ENCODE measurements at regions not wholly inside any gene's neighbourhood (a gene's known extent, or its start where the extent isn't known, plus 50 kb on each side); places are given as distances from the start of the nearest gene placed in this dataset.

GRCh38 chr4:17376205-17376604 lies 135.7 kb downstream of the QDPR start:
- no peaks in the 10 kb centered on the region for H3K36me3 Mint-ChIP-seq
- no peak overlapping the region for H3K27ac Mint-ChIP-seq
- no peaks in the 10 kb centered on the region for H3K4me1 Mint-ChIP-seq

GRCh38 chr4:17373666-17374065 lies 138.2 kb downstream of the QDPR start:
- Histone ChIP-seq H2AFZ (replicated peaks) (no peak overlapping the region), H4K20me1 (ENCODE audit: low read depth) (no peaks in the 10 kb centered on the region), H3F3A (ENCODE audit: low read depth) (no peaks in the 10 kb centered on the region), H3K27me3 (no peaks in the 10 kb centered on the region), H3K4me1 (no peaks in the 10 kb centered on the region), H3K4me2 (no peak overlapping the region), H3K4me3 (no peak overlapping the region), H3K9ac (no peak overlapping the region), H3K36me3 (no peaks in the 10 kb centered on the region), H3K79me2 (ENCODE audit: low read depth) (no peaks in the 10 kb centered on the region), H3K9me3 (ENCODE audit: low read depth) (no peaks in the 10 kb centered on the region), H3K27ac (no peak overlapping the region)
- H3K27ac Mint-ChIP-seq = no peak overlapping the region
- H3K9me3 Mint-ChIP-seq = no peaks in the 10 kb centered on the region
- TF ChIP-seq EZH2phosphoT487 (IDR thresholded peaks at IDR 0.05) (no peak), EZH2 (IDR thresholded peaks at IDR 0.05) (no peak)
- TF ChIP-seq, protein P1, sequence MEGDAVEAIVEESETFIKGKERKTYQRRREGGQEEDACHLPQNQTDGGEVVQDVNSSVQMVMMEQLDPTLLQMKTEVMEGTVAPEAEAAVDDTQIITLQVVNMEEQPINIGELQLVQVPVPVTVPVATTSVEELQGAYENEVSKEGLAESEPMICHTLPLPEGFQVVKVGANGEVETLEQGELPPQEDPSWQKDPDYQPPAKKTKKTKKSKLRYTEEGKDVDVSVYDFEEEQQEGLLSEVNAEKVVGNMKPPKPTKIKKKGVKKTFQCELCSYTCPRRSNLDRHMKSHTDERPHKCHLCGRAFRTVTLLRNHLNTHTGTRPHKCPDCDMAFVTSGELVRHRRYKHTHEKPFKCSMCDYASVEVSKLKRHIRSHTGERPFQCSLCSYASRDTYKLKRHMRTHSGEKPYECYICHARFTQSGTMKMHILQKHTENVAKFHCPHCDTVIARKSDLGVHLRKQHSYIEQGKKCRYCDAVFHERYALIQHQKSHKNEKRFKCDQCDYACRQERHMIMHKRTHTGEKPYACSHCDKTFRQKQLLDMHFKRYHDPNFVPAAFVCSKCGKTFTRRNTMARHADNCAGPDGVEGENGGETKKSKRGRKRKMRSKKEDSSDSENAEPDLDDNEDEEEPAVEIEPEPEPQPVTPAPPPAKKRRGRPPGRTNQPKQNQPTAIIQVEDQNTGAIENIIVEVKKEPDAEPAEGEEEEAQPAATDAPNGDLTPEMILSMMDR (IDR thresholded peaks at IDR 0.05) = no peak
- H3K4me3 Mint-ChIP-seq = no peak overlapping the region
- no peaks in the 10 kb centered on the region for H3K27me3 Mint-ChIP-seq (ENCODE audit: insufficient read depth, low read depth)
- H3K4me1 Mint-ChIP-seq = peaks cover 5% of the 10 kb centered on the region
- no peaks in the 10 kb centered on the region for H3K36me3 Mint-ChIP-seq
- no peak for DNase-seq (ENCODE audit: low spot score)

More at GRCh38 chr4:17376205-17376604, 135.7 kb downstream of the QDPR start:
- Histone ChIP-seq H3F3A (ENCODE audit: low read depth) (no peaks in the 10 kb centered on the region), H4K20me1 (ENCODE audit: low read depth) (no peaks in the 10 kb centered on the region), H3K4me2 (no peak overlapping the region), H3K4me3 (no peak overlapping the region), H3K27ac (no peak overlapping the region), H3K36me3 (no peaks in the 10 kb centered on the region), H3K9ac (no peak overlapping the region), H3K79me2 (ENCODE audit: low read depth) (no peaks in the 10 kb centered on the region), H2AFZ (replicated peaks) (no peak overlapping the region), H3K4me1 (no peaks in the 10 kb centered on the region), H3K27me3 (no peaks in the 10 kb centered on the region), H3K9me3 (ENCODE audit: low read depth) (no peaks in the 10 kb centered on the region)
- Mint-ChIP-seq H3K27me3 (ENCODE audit: insufficient read depth, low read depth) (no peaks in the 10 kb centered on the region), H3K4me3 (no peak overlapping the region), H3K9me3 (no peaks in the 10 kb centered on the region)
- TF ChIP-seq, protein P1 (IDR thresholded peaks at IDR 0.05) = no peak
- TF ChIP-seq EZH2phosphoT487 (IDR thresholded peaks at IDR 0.05) (no peak), EZH2 (IDR thresholded peaks at IDR 0.05) (no peak)
- DNase-seq (ENCODE audit: low spot score) = no peak

GRCh38 chr4:17370818-17371217 lies 141.1 kb downstream of the QDPR start:
- no peak for DNase-seq (ENCODE audit: low spot score)
- Histone ChIP-seq H3K79me2 (ENCODE audit: low read depth) (no peaks in the 10 kb centered on the region), H3K9ac (no peak overlapping the region), H3K27ac (no peak overlapping the region), H3K9me3 (ENCODE audit: low read depth) (no peaks in the 10 kb centered on the region), H2AFZ (replicated peaks) (no peak overlapping the region), H4K20me1 (ENCODE audit: low read depth) (no peaks in the 10 kb centered on the region), H3K27me3 (no peaks in the 10 kb centered on the region), H3F3A (ENCODE audit: low read depth) (no peaks in the 10 kb centered on the region), H3K36me3 (no peaks in the 10 kb centered on the region), H3K4me2 (no peak overlapping the region), H3K4me1 (no peaks in the 10 kb centered on the region), H3K4me3 (no peak overlapping the region)
- H3K27ac Mint-ChIP-seq = no peak overlapping the region
- no peaks in the 10 kb centered on the region for H3K27me3 Mint-ChIP-seq (ENCODE audit: insufficient read depth, low read depth)
- H3K9me3 Mint-ChIP-seq = no peaks in the 10 kb centered on the region
- no peaks in the 10 kb centered on the region for H3K36me3 Mint-ChIP-seq
- no peak overlapping the region for H3K4me3 Mint-ChIP-seq
- H3K4me1 Mint-ChIP-seq = peaks cover 5% of the 10 kb centered on the region
- no peak for TF ChIP-seq EZH2phosphoT487 (IDR thresholded peaks at IDR 0.05)
- no peak for TF ChIP-seq EZH2 (IDR thresholded peaks at IDR 0.05)
- TF ChIP-seq, protein P1 (IDR thresholded peaks at IDR 0.05) = no peak

Data from neural progenitor cell (in vitro differentiated cells).